SU-DHL-6 (cell line): ENCODE measurements at regions not wholly inside any gene's neighbourhood (a gene's known extent, or its start where the extent isn't known, plus 50 kb on each side); places are given as distances from the start of the nearest gene placed in this dataset.

Source experiments
- H2AFZ ChIP-seq: fragments of 200-600 bp; sonication (generic); 2 replicates; pipeline ENCODE4 v1.6.1; 2014; ENCODE audit warnings: low read depth, mild to moderate bottlenecking, moderate library complexity, mixed read lengths, antibody characterized with exemption, low read length; ENCODE audit not compliant: severe bottlenecking
- H3F3A ChIP-seq: fragments of 200-600 bp; shearing (Covaris generic); 2 replicates; pipeline ENCODE4 v1.6.0; 2016; ENCODE audit warnings: antibody characterized with exemption, mild to moderate bottlenecking; ENCODE audit not compliant: insufficient read depth
- H3K27ac ChIP-seq: fragments of 200-600 bp; sonication (generic); 2 replicates; pipeline ENCODE4 v1.5.1; 2016; ENCODE audit warnings: low read depth, mild to moderate bottlenecking, low read length, moderate library complexity, mixed read lengths
- H3K27me3 ChIP-seq: fragments of 200-600 bp; sonication (generic), shearing (Covaris generic); 2 replicates; pipeline ENCODE4 v1.6.0; 2014; ENCODE audit warnings: mild to moderate bottlenecking, low read length
- H3K36me3 ChIP-seq: fragments of 200-600 bp; sonication (generic); 2 replicates; pipeline ENCODE4 v1.6.1; 2014; ENCODE audit warnings: mild to moderate bottlenecking, low read length, mixed read lengths
- H3K4me2 ChIP-seq: fragments of 300-600, 200-600 bp; shearing (Covaris generic), sonication (generic); 2 replicates; pipeline ENCODE4 v1.6.0; 2014; ENCODE audit warnings: low read length, low read depth, mild to moderate bottlenecking; ENCODE audit not compliant: poor library complexity, severe bottlenecking
- H3K4me3 ChIP-seq: fragments of 200-600 bp; sonication (generic); 2 replicates; pipeline ENCODE4 v1.5.1; 2014; ENCODE audit warnings: antibody characterized with exemption, low read length, mild to moderate bottlenecking, mixed read lengths; ENCODE audit not compliant: insufficient read depth, poor library complexity, severe bottlenecking
- H3K79me2 ChIP-seq: fragments of 200-600 bp; sonication (generic); 2 replicates; pipeline ENCODE4 v1.6.1; 2014; ENCODE audit warnings: mild to moderate bottlenecking, low read length, moderate library complexity; ENCODE audit not compliant: insufficient read depth
- H3K9ac ChIP-seq: fragments of 200-600 bp; sonication (generic); 2 replicates; pipeline ENCODE4 v1.7.0; 2014; ENCODE audit warnings: mild to moderate bottlenecking, low read length
- H3K9me2 ChIP-seq: fragments of 200-600 bp; sonication (generic); replicated peaks from 2 replicates; pipeline ENCODE4 v1.6.1; 2014; ENCODE audit warnings: low read length; ENCODE audit not compliant: insufficient read depth
- H3K9me3 ChIP-seq: fragments of 200-600 bp; sonication (generic); 2 replicates; pipeline ENCODE4 v1.6.1; 2014; ENCODE audit warnings: low read length, mixed read lengths; ENCODE audit not compliant: insufficient read depth
- H4K20me1 ChIP-seq: fragments of 200-600 bp; sonication (generic); 2 replicates; pipeline ENCODE4 v1.6.1; 2014; ENCODE audit warnings: low read depth, mild to moderate bottlenecking, antibody characterized with exemption, low read length, moderate library complexity, mixed read lengths
- EZH2phosphoT487 ChIP-seq: fragments of 200-600 bp; sonication (generic), shearing (Covaris generic); conservative IDR thresholded peaks from 2 replicates; pipeline ENCODE4 v1.6.1; 2018; ENCODE audit warnings: mild to moderate bottlenecking, antibody characterized with exemption, low read length, moderate library complexity, mixed read lengths
- TF ChIP-seq, protein P1 (sequence below): fragments of 200-600 bp; sonication (generic); IDR thresholded peaks from one replicate; pipeline ENCODE4 v1.5.1; 2017; ENCODE audit warnings: antibody characterized with exemption, mild to moderate bottlenecking, low read length, moderate library complexity; ENCODE audit not compliant: insufficient read depth, poor library complexity, severe bottlenecking

DNA sequence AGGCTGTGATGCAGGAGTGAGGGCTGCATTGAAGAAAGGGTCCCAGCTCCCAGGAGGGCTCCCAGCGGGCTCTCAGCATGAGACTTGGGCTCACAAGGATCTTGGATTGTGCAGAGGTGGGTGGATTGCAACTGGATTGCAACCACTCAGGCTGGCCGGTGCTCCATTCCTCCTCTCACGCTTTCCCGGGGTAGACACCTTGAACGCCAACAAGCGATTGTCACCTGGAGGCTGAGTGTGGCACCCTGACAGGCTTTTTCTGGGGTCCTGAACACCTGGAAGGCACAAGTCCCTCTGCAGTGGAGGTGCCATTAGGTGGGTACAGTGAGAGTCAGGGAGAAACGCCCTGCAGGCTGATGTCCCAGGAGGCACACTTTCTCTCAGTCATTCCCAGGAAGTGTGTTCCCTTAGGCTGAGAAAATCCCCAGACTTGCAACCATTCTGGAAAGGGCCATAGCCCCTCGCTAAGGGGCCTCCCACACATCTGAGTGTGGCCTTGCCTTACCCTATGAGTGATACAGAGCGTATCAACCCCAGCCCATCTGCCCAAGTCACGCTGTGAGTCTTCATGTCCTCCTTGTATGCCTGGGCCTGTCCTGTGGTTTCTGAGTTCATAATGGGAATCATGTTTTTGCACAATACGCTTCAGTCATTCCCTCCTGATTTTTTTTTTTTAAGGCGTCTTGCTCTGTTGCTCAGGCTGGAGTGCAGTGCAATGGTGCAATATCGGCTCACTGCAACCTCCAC lies 488.1 kb downstream of the IRX1 start:
- no peaks in the 10 kb centered on the region for H3K36me3 ChIP-seq

DNA sequence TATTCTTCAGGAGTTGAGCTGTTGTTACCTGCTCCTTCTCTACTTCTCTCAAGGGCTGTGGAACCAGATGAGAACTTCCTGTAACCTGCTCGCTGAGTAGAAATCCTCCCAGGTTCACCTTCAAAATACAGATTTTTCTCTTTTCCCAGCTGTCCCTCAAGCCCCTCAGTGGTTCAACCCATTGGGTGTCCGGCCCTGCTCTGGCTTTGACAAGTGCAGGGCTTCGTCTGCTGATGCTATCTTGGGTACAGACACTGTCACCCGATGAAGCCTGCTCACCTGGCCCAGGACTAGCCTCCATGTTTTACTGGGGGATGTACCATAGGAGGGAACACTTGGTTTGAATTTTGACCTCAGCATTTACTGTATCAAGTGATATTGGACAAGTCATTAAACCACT lies 490.4 kb downstream of the IRX1 start:
- TF ChIP-seq, protein P1, sequence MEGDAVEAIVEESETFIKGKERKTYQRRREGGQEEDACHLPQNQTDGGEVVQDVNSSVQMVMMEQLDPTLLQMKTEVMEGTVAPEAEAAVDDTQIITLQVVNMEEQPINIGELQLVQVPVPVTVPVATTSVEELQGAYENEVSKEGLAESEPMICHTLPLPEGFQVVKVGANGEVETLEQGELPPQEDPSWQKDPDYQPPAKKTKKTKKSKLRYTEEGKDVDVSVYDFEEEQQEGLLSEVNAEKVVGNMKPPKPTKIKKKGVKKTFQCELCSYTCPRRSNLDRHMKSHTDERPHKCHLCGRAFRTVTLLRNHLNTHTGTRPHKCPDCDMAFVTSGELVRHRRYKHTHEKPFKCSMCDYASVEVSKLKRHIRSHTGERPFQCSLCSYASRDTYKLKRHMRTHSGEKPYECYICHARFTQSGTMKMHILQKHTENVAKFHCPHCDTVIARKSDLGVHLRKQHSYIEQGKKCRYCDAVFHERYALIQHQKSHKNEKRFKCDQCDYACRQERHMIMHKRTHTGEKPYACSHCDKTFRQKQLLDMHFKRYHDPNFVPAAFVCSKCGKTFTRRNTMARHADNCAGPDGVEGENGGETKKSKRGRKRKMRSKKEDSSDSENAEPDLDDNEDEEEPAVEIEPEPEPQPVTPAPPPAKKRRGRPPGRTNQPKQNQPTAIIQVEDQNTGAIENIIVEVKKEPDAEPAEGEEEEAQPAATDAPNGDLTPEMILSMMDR: no peak
- no peak for TF ChIP-seq EZH2phosphoT487
- no peak overlapping the region for H3K4me2 ChIP-seq
- no peaks in the 10 kb centered on the region for H3F3A ChIP-seq
- H2AFZ ChIP-seq: no peak overlapping the region
- H3K4me3 ChIP-seq: no peak overlapping the region
- H3K27me3 ChIP-seq: no peaks in the 10 kb centered on the region
- H3K27ac ChIP-seq: no peak overlapping the region
- no peak overlapping the region for H3K9ac ChIP-seq
- no peaks in the 10 kb centered on the region for H3K9me2 ChIP-seq
- no peaks in the 10 kb centered on the region for H4K20me1 ChIP-seq
- no peaks in the 10 kb centered on the region for H3K9me3 ChIP-seq
- H3K36me3 ChIP-seq: no peaks in the 10 kb centered on the region
- no peaks in the 10 kb centered on the region for H3K79me2 ChIP-seq

More for the DNA sequence above, 488.1 kb downstream of the IRX1 start:
- Histone ChIP-seq H3K9me2 (no peaks in the 10 kb centered on the region), H3K9ac (no peak overlapping the region), H3K27me3 (no peaks in the 10 kb centered on the region; the same call in 1 of the 2 replicates), H4K20me1 (no peaks in the 10 kb centered on the region), H3K4me2 (no peak overlapping the region), H3K9me3 (no peaks in the 10 kb centered on the region), H3K27ac (no peak overlapping the region), H3K79me2 (no peaks in the 10 kb centered on the region), H3K4me3 (no peak overlapping the region), H3F3A (no peaks in the 10 kb centered on the region), H2AFZ (no peak overlapping the region)
- no peak for TF ChIP-seq EZH2phosphoT487
- TF ChIP-seq, protein P1: no peak

DNA sequence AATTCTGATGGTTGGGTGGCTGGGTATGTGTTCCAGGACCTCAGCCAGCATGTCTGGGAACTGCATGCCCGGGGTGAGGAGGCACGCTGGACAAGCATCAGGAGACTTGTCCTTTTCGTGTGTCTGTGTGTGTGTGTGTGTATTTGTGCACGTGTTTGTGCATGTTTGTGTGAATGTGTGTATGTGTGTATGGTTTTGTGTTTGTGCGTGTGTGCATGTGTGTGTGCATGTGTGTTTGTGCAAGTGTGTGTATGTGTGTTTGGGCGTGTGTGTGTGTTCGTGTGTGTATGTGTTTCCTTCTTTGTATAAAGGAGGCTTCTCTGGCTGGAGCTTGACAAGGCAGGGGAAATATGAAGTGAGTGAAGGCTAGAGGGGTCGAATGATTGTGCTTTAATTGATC lies 491.5 kb downstream of the IRX1 start:
- Histone ChIP-seq H3K9me3 (no peaks in the 10 kb centered on the region), H3K9ac (no peak overlapping the region), H3K9me2 (no peaks in the 10 kb centered on the region)

More for the DNA sequence above, 491.5 kb downstream of the IRX1 start:
- Histone ChIP-seq H3K79me2 (no peaks in the 10 kb centered on the region), H3K4me2 (no peak overlapping the region), H4K20me1 (no peaks in the 10 kb centered on the region), H3K27ac (no peak overlapping the region), H3K36me3 (no peaks in the 10 kb centered on the region), H3F3A (no peaks in the 10 kb centered on the region), H2AFZ (no peak overlapping the region), H3K27me3 (no peaks in the 10 kb centered on the region), H3K4me3 (no peak overlapping the region)
- TF ChIP-seq, protein P1: no peak
- no peak for TF ChIP-seq EZH2phosphoT487
